SK-N-MC (cell line): ENCODE measurements at regions not wholly inside any gene's neighbourhood (a gene's known extent, or its start where the extent isn't known, plus 50 kb on each side); places are given as distances from the start of the nearest gene placed in this dataset.

Experiments used
- EZH2 ChIP-seq: fragments of 200-600 bp; sonication (generic); IDR thresholded peaks from one replicate; pipeline ENCODE4 v1.6.1; 2017; ENCODE audit warnings: antibody characterized with exemption
- FOXP2 ChIP-seq: optimal IDR thresholded peaks from 2 replicates; pipeline ENCODE3; 2011; ENCODE audit warnings: mild to moderate bottlenecking, moderate library complexity; ENCODE audit not compliant: insufficient read depth; ENCODE audit errors: extremely low read length, control extremely low read depth
- POLR2AphosphoS5 ChIP-seq: IDR thresholded peaks from 2 replicates; pipeline ENCODE4 v1.6.1; 2012; ENCODE audit warnings: mild to moderate bottlenecking, low read depth, low read length, borderline replicate concordance

GRCh38 chr10:123550675-123551096, 115.5 kb upstream of the GPR26 start:
- no peak for TF ChIP-seq FOXP2
- TF ChIP-seq EZH2 = no peak
- TF ChIP-seq POLR2AphosphoS5 = no peak
